ENCODE measurements at regions not wholly inside any gene's neighbourhood (a gene's known extent, or its start where the extent isn't known, plus 50 kb on each side); places are given as distances from the start of the nearest gene placed in this dataset.

DNA sequence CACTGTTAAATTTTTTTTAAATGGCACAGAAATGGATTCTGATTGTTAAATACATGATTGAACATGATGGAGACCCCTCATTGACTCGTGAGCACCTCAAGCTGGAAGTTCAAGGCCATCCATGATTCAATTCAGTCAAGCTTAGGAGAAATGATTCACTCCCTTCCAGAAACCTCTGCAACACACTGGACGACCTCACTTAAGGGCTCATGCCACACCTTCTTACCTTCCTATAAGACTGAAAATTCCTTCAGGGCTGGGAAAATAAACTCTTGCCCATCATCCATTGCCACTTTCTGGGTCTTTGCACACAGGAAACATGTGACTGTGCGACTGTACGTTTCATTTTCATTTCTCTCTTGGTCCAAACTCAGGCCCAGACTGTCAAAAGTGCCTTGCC, 196.4 kb downstream of the TBXT start:
- Histone ChIP-seq H3K36me3 (replicated peaks; ENCODE audit: low read depth, low read length) (no peaks in the 10 kb centered on the region), H3K79me2 (ENCODE audit: low read length) (no peaks in the 10 kb centered on the region), H3K9me3 (ENCODE audit: insufficient read depth, low read length) (no peaks in the 10 kb centered on the region), H2AFZ (ENCODE audit: low read depth, low read length) (no peak overlapping the region), H3K4me2 (ENCODE audit: low read length) (no peak overlapping the region), H3K9ac (ENCODE audit: low read length) (no peak overlapping the region), H4K20me1 (ENCODE audit: insufficient read depth, low read length) (no peaks in the 10 kb centered on the region), H3K4me3 (ENCODE audit: low read length) (no peak overlapping the region), H3K27ac (ENCODE audit: low read length) (no peak overlapping the region), H3K4me1 (ENCODE audit: low read length) (no peaks in the 10 kb centered on the region), H3K27me3 (ENCODE audit: low read depth, low read length) (no peaks in the 10 kb centered on the region)
- TF ChIP-seq, protein P1, sequence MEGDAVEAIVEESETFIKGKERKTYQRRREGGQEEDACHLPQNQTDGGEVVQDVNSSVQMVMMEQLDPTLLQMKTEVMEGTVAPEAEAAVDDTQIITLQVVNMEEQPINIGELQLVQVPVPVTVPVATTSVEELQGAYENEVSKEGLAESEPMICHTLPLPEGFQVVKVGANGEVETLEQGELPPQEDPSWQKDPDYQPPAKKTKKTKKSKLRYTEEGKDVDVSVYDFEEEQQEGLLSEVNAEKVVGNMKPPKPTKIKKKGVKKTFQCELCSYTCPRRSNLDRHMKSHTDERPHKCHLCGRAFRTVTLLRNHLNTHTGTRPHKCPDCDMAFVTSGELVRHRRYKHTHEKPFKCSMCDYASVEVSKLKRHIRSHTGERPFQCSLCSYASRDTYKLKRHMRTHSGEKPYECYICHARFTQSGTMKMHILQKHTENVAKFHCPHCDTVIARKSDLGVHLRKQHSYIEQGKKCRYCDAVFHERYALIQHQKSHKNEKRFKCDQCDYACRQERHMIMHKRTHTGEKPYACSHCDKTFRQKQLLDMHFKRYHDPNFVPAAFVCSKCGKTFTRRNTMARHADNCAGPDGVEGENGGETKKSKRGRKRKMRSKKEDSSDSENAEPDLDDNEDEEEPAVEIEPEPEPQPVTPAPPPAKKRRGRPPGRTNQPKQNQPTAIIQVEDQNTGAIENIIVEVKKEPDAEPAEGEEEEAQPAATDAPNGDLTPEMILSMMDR (IDR thresholded peaks at IDR 0.05; ENCODE audit: low read depth, low read length) = no peak
- TF ChIP-seq EZH2phosphoT487 (IDR thresholded peaks at IDR 0.05; ENCODE audit: low read depth) = no peak

- H3K4me1 ChIP-seq (ENCODE audit: low read length) = no peaks in the 10 kb centered on the region
- H3K9me3 ChIP-seq (ENCODE audit: insufficient read depth, low read length) = no peaks in the 10 kb centered on the region
- no peaks in the 10 kb centered on the region for H3K36me3 ChIP-seq (replicated peaks; ENCODE audit: low read depth, low read length)
- H3K27ac ChIP-seq (ENCODE audit: low read length) = no peak overlapping the region
- no peak overlapping the region for H3K9ac ChIP-seq (ENCODE audit: low read length)
- no peaks in the 10 kb centered on the region for H3K79me2 ChIP-seq (ENCODE audit: low read length)
- H4K20me1 ChIP-seq (ENCODE audit: insufficient read depth, low read length) = no peaks in the 10 kb centered on the region
- H3K27me3 ChIP-seq (ENCODE audit: low read depth, low read length) = no peaks in the 10 kb centered on the region
- H3K4me2 ChIP-seq (ENCODE audit: low read length) = no peak overlapping the region
- H3K4me3 ChIP-seq (ENCODE audit: low read length) = no peak overlapping the region
- TF ChIP-seq, protein P1 (IDR thresholded peaks at IDR 0.05; ENCODE audit: low read depth, low read length) = no peak
- TF ChIP-seq EZH2phosphoT487 (IDR thresholded peaks at IDR 0.05; ENCODE audit: low read depth) = no peak
- H2AFZ ChIP-seq (ENCODE audit: low read depth, low read length) = no peak overlapping the region
Measured at GRCh38 chr6:165970001-165970400, 197.7 kb downstream of the TBXT start.

DNA sequence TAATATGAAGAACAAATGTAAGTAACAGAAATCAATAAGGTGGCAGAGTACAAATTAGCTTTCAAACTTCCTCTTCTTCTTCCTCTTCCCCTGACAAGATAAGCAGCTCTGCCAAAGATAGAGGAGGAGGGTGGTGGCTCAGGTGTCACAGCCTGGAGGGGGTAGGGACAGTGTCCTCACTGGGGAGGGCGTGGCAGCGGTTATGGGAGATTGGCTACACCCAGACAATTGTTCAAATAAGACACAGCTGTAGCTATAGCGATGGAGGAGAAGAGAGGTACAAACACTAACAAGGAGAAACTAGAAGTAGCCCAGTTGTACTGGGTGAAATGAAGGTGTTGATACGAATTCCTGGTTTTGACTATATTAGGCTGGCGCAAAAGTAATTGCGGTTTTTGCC, 198.5 kb downstream of the TBXT start:
- Histone ChIP-seq H3K36me3 (replicated peaks; ENCODE audit: low read depth, low read length) (no peaks in the 10 kb centered on the region), H3K79me2 (ENCODE audit: low read length) (no peaks in the 10 kb centered on the region), H3K4me1 (ENCODE audit: low read length) (no peaks in the 10 kb centered on the region), H3K4me2 (ENCODE audit: low read length) (no peak overlapping the region), H2AFZ (ENCODE audit: low read depth, low read length) (no peak overlapping the region), H4K20me1 (ENCODE audit: insufficient read depth, low read length) (no peaks in the 10 kb centered on the region), H3K27ac (ENCODE audit: low read length) (no peak overlapping the region), H3K9me3 (ENCODE audit: insufficient read depth, low read length) (no peaks in the 10 kb centered on the region), H3K9ac (ENCODE audit: low read length) (no peak overlapping the region), H3K4me3 (ENCODE audit: low read length) (no peak overlapping the region), H3K27me3 (ENCODE audit: low read depth, low read length) (no peaks in the 10 kb centered on the region)
- TF ChIP-seq, protein P1 (IDR thresholded peaks at IDR 0.05; ENCODE audit: low read depth, low read length) = no peak
- no peak for TF ChIP-seq EZH2phosphoT487 (IDR thresholded peaks at IDR 0.05; ENCODE audit: low read depth)

DNA sequence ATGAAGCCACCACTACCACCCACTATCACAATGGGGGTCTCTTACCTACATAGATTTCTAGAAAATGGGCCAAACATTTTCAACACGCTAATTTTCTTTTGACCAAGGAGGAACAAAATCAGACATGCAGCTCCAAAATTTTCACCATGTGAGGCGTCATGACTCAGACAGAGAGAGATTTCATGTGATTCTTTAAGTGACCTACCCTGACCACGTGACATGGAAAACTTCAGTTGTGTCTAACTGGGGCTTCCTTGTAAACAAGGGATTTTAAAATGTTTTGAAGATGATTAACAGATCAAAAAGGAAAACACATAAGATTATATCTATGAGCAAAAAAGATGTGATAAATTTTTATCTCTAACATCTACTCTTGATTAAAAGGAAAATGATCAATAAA, 199.2 kb downstream of the TBXT start:
- H3K27me3 ChIP-seq (ENCODE audit: low read depth, low read length) = no peaks in the 10 kb centered on the region
- no peaks in the 10 kb centered on the region for H3K4me1 ChIP-seq (ENCODE audit: low read length)
- TF ChIP-seq, protein P1 (IDR thresholded peaks at IDR 0.05; ENCODE audit: low read depth, low read length) = no peak
- TF ChIP-seq EZH2phosphoT487 (IDR thresholded peaks at IDR 0.05; ENCODE audit: low read depth) = no peak
- no peak overlapping the region for H3K4me2 ChIP-seq (ENCODE audit: low read length)
- no peaks in the 10 kb centered on the region for H3K36me3 ChIP-seq (replicated peaks; ENCODE audit: low read depth, low read length)
- H3K79me2 ChIP-seq (ENCODE audit: low read length) = no peaks in the 10 kb centered on the region
- no peak overlapping the region for H2AFZ ChIP-seq (ENCODE audit: low read depth, low read length)
- H3K9me3 ChIP-seq (ENCODE audit: insufficient read depth, low read length) = no peaks in the 10 kb centered on the region
- H3K9ac ChIP-seq (ENCODE audit: low read length) = no peak overlapping the region
- no peak overlapping the region for H3K4me3 ChIP-seq (ENCODE audit: low read length)
- no peaks in the 10 kb centered on the region for H4K20me1 ChIP-seq (ENCODE audit: insufficient read depth, low read length)
- H3K27ac ChIP-seq (ENCODE audit: low read length) = no peak overlapping the region

Measured in OCI-LY3 (cell line).